ENCODE measurements at regions not wholly inside any gene's neighbourhood (a gene's known extent, or its start where the extent isn't known, plus 50 kb on each side); places are given as distances from the start of the nearest gene placed in this dataset.

DNA sequence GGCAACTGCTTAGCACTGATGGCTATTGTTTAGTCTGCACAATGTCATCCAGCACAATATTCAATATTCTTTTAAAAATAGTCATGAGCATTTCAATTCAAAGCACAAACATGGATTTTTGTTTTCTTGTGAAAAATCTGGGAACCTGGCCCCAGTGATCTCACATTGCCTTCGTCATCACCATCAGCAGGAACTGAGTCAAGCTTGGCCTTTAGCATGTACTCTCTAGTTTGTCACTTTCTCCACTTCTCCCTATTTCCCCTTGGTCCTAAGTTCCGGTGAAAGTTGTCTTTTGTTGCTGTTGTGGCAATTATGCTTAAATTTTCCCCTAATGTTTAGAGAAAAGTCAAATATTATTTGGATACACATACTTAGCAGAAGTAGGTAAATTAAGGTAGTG lies 252.9 kb upstream of the SORCS1 start:
- H3F3A ChIP-seq (replicated peaks; ENCODE audit: low read depth): no peaks in the 10 kb centered on the region
- H3K36me3 ChIP-seq (ENCODE audit: insufficient read depth): no peaks in the 10 kb centered on the region
- Mint-ChIP-seq H3K27ac (no peak overlapping the region), H3K4me3 (no peak overlapping the region), H3K9me3 (no peaks in the 10 kb centered on the region), H3K4me1 (no peaks in the 10 kb centered on the region; the same call in 2 of the 3 replicates), H3K27me3 (ENCODE audit: insufficient read depth, low read depth, poor library complexity) (no peaks in the 10 kb centered on the region), H3K36me3 (ENCODE audit: low read depth) (no peaks in the 10 kb centered on the region)
- no peaks in the 10 kb centered on the region for H3K27me3 ChIP-seq (ENCODE audit: insufficient read depth)
- ATAC-seq: no peak
- no peaks in the 10 kb centered on the region for H3K79me2 ChIP-seq (replicated peaks; ENCODE audit: insufficient read depth)
- H3K4me1 ChIP-seq (ENCODE audit: insufficient read depth): no peaks in the 10 kb centered on the region
- no peak for DNase-seq (ENCODE audit: low spot score)
- TF ChIP-seq CREB1 (CRISPR knock-in tag; IDR thresholded peaks at IDR 0.05; ENCODE audit: low read depth) (no peak), EZH2phosphoT487 (IDR thresholded peaks at IDR 0.05; ENCODE audit: unreplicated experiment) (no peak), POLR2AphosphoS5 (IDR thresholded peaks at IDR 0.05; ENCODE audit: low read depth) (no peak), STAT1 (IDR thresholded peaks at IDR 0.05; ENCODE audit: unreplicated experiment) (no peak), ZNF114 (CRISPR knock-in tag; IDR thresholded peaks at IDR 0.05) (no peak), NANOG (IDR thresholded peaks at IDR 0.05; ENCODE audit: borderline replicate concordance) (no peak), ZNF331 (CRISPR knock-in tag; IDR thresholded peaks at IDR 0.05; ENCODE audit: low read depth) (no peak)
- TF ChIP-seq, protein P1, sequence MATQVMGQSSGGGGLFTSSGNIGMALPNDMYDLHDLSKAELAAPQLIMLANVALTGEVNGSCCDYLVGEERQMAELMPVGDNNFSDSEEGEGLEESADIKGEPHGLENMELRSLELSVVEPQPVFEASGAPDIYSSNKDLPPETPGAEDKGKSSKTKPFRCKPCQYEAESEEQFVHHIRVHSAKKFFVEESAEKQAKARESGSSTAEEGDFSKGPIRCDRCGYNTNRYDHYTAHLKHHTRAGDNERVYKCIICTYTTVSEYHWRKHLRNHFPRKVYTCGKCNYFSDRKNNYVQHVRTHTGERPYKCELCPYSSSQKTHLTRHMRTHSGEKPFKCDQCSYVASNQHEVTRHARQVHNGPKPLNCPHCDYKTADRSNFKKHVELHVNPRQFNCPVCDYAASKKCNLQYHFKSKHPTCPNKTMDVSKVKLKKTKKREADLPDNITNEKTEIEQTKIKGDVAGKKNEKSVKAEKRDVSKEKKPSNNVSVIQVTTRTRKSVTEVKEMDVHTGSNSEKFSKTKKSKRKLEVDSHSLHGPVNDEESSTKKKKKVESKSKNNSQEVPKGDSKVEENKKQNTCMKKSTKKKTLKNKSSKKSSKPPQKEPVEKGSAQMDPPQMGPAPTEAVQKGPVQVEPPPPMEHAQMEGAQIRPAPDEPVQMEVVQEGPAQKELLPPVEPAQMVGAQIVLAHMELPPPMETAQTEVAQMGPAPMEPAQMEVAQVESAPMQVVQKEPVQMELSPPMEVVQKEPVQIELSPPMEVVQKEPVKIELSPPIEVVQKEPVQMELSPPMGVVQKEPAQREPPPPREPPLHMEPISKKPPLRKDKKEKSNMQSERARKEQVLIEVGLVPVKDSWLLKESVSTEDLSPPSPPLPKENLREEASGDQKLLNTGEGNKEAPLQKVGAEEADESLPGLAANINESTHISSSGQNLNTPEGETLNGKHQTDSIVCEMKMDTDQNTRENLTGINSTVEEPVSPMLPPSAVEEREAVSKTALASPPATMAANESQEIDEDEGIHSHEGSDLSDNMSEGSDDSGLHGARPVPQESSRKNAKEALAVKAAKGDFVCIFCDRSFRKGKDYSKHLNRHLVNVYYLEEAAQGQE (IDR thresholded peaks at IDR 0.05; ENCODE audit: unreplicated experiment): no peak
- TF ChIP-seq, protein P2, sequence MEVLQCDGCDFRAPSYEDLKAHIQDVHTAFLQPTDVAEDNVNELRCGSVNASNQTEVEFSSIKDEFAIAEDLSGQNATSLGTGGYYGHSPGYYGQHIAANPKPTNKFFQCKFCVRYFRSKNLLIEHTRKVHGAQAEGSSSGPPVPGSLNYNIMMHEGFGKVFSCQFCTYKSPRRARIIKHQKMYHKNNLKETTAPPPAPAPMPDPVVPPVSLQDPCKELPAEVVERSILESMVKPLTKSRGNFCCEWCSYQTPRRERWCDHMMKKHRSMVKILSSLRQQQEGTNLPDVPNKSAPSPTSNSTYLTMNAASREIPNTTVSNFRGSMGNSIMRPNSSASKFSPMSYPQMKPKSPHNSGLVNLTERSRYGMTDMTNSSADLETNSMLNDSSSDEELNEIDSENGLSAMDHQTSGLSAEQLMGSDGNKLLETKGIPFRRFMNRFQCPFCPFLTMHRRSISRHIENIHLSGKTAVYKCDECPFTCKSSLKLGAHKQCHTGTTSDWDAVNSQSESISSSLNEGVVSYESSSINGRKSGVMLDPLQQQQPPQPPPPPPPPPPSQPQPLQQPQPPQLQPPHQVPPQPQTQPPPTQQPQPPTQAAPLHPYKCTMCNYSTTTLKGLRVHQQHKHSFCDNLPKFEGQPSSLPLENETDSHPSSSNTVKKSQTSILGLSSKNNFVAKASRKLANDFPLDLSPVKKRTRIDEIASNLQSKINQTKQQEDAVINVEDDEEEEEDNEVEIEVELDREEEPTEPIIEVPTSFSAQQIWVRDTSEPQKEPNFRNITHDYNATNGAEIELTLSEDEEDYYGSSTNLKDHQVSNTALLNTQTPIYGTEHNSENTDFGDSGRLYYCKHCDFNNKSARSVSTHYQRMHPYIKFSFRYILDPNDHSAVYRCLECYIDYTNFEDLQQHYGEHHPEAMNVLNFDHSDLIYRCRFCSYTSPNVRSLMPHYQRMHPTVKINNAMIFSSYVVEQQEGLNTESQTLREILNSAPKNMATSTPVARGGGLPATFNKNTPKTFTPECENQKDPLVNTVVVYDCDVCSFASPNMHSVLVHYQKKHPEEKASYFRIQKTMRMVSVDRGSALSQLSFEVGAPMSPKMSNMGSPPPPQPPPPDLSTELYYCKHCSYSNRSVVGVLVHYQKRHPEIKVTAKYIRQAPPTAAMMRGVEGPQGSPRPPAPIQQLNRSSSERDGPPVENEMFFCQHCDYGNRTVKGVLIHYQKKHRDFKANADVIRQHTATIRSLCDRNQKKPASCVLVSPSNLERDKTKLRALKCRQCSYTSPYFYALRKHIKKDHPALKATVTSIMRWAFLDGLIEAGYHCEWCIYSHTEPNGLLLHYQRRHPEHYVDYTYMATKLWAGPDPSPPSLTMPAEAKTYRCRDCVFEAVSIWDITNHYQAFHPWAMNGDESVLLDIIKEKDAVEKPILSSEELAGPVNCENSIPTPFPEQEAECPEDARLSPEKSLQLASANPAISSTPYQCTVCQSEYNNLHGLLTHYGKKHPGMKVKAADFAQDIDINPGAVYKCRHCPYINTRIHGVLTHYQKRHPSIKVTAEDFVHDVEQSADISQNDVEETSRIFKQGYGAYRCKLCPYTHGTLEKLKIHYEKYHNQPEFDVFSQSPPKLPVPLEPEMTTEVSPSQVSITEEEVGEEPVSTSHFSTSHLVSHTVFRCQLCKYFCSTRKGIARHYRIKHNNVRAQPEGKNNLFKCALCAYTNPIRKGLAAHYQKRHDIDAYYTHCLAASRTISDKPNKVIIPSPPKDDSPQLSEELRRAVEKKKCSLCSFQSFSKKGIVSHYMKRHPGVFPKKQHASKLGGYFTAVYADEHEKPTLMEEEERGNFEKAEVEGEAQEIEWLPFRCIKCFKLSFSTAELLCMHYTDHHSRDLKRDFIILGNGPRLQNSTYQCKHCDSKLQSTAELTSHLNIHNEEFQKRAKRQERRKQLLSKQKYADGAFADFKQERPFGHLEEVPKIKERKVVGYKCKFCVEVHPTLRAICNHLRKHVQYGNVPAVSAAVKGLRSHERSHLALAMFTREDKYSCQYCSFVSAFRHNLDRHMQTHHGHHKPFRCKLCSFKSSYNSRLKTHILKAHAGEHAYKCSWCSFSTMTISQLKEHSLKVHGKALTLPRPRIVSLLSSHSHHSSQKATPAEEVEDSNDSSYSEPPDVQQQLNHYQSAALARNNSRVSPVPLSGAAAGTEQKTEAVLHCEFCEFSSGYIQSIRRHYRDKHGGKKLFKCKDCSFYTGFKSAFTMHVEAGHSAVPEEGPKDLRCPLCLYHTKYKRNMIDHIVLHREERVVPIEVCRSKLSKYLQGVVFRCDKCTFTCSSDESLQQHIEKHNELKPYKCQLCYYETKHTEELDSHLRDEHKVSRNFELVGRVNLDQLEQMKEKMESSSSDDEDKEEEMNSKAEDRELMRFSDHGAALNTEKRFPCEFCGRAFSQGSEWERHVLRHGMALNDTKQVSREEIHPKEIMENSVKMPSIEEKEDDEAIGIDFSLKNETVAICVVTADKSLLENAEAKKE (CRISPR knock-in tag; IDR thresholded peaks at IDR 0.05): no peak
- TF ChIP-seq, protein P3, sequence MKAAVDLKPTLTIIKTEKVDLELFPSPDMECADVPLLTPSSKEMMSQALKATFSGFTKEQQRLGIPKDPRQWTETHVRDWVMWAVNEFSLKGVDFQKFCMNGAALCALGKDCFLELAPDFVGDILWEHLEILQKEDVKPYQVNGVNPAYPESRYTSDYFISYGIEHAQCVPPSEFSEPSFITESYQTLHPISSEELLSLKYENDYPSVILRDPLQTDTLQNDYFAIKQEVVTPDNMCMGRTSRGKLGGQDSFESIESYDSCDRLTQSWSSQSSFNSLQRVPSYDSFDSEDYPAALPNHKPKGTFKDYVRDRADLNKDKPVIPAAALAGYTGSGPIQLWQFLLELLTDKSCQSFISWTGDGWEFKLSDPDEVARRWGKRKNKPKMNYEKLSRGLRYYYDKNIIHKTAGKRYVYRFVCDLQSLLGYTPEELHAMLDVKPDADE (IDR thresholded peaks at IDR 0.05): no peak
- TF ChIP-seq, protein P4, sequence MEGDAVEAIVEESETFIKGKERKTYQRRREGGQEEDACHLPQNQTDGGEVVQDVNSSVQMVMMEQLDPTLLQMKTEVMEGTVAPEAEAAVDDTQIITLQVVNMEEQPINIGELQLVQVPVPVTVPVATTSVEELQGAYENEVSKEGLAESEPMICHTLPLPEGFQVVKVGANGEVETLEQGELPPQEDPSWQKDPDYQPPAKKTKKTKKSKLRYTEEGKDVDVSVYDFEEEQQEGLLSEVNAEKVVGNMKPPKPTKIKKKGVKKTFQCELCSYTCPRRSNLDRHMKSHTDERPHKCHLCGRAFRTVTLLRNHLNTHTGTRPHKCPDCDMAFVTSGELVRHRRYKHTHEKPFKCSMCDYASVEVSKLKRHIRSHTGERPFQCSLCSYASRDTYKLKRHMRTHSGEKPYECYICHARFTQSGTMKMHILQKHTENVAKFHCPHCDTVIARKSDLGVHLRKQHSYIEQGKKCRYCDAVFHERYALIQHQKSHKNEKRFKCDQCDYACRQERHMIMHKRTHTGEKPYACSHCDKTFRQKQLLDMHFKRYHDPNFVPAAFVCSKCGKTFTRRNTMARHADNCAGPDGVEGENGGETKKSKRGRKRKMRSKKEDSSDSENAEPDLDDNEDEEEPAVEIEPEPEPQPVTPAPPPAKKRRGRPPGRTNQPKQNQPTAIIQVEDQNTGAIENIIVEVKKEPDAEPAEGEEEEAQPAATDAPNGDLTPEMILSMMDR (conservative IDR thresholded peaks at IDR 0.05; ENCODE audit: low read depth in 2 of 2): no peak
- no peaks in the 10 kb centered on the region for H4K20me1 ChIP-seq (replicated peaks; ENCODE audit: insufficient read depth)
- H3K9me2 ChIP-seq (ENCODE audit: insufficient read depth): no peaks in the 10 kb centered on the region
- no peak overlapping the region for H3K4me2 ChIP-seq
- H3K27ac ChIP-seq (ENCODE audit: low read depth): no peak overlapping the region
- H3K4me3 ChIP-seq: no peak overlapping the region
- H2AFZ ChIP-seq: no peak overlapping the region

Measured in GM23338 (cell line).